GM20000 (cell line): ENCODE measurements at regions not wholly inside any gene's neighbourhood (a gene's known extent, or its start where the extent isn't known, plus 50 kb on each side); places are given as distances from the start of the nearest gene placed in this dataset.
"Not testable (repeated sequence)": the region's sequence is repeated elsewhere in the genome, so short reads cannot be mapped to it uniquely, and the experiment has no call there.

Experiments
- DNase-seq: peaks from one replicate; pipeline ENCODE4 v3.0.0; 2012; ENCODE audit warnings: low spot score
- CTCF ChIP-seq: IDR thresholded peaks from 2 replicates; pipeline ENCODE4 v1.5.1; 2012; ENCODE audit warnings: mild to moderate bottlenecking, control low read depth; ENCODE audit errors: extremely low read depth, missing control alignments

- no peak for TF ChIP-seq CTCF
- no peak for DNase-seq
These were observed 95.7 kb upstream of the IL15 start for GRCh38 chr4:141540643-141541042.

GRCh38 chr4:141541851-141542250 lies 94.5 kb upstream of the IL15 start:
- no peak for DNase-seq
- no peak for TF ChIP-seq CTCF

- DNase-seq = no peak
- TF ChIP-seq CTCF = no peak
These were observed 93.2 kb upstream of the IL15 start for GRCh38 chr4:141543176-141543575.

GRCh38 chr4:141543706-141544105 lies 92.7 kb upstream of the IL15 start:
- TF ChIP-seq CTCF = no peak
- no peak for DNase-seq

GRCh38 chr4:141548791-141549190 lies 87.6 kb upstream of the IL15 start:
- TF ChIP-seq CTCF = no peak
- DNase-seq = no peak

GRCh38 chr4:141560056-141560455 lies 76.3 kb upstream of the IL15 start:
- no peak for DNase-seq
- TF ChIP-seq CTCF = no peak

- no peak for DNase-seq
- TF ChIP-seq CTCF = no peak
These were observed 73.7 kb upstream of the IL15 start for GRCh38 chr4:141562649-141563048.

- DNase-seq = no peak
These were observed 72.7 kb upstream of the IL15 start for GRCh38 chr4:141563723-141564122.

GRCh38 chr4:141564961-141565360 lies 71.4 kb upstream of the IL15 start:
- not testable (repeated sequence) for DNase-seq

More at GRCh38 chr4:141563723-141564122, 72.7 kb upstream of the IL15 start:
- no peak for TF ChIP-seq CTCF
